Fibroblast of the aortic adventitia (primary cell): ENCODE measurements at regions not wholly inside any gene's neighbourhood (a gene's known extent, or its start where the extent isn't known, plus 50 kb on each side); places are given as distances from the start of the nearest gene placed in this dataset.

Experiments used
- DNase-seq: peaks from one replicate; pipeline ENCODE4 v3.0.0-alpha.2; 2010; ENCODE audit warnings: low read depth
- H3K4me3 ChIP-seq: 2 replicates; pipeline ENCODE4 v1.5.1; 2011; ENCODE audit warnings: low read depth, mild to moderate bottlenecking, control low read depth, low read length, moderate library complexity
- CTCF ChIP-seq: IDR thresholded peaks from 2 replicates; pipeline ENCODE4 v1.5.1; 2011; ENCODE audit warnings: mild to moderate bottlenecking, low read length, control low read depth, inconsistent platforms; ENCODE audit not compliant: insufficient read depth

- H3K4me3 ChIP-seq: no peak overlapping the region
Measured at GRCh38 chr6:151749341-151749740, 58.1 kb upstream of the ESR1 start.

GRCh38 chr6:151753581-151753980 is 53.9 kb upstream of the ESR1 start:
- no peak for DNase-seq
- TF ChIP-seq CTCF: no peak
- H3K4me3 ChIP-seq: no peak overlapping the region

More at GRCh38 chr6:151749341-151749740, 58.1 kb upstream of the ESR1 start:
- TF ChIP-seq CTCF: no peak
- DNase-seq: no peak

- H3K4me3 ChIP-seq: no peak overlapping the region
- no peak for TF ChIP-seq CTCF
- DNase-seq: no peak
Measured at GRCh38 chr6:151757506-151757955, 50.0 kb upstream of the ESR1 start.
